GM23338 (cell line): ENCODE measurements at regions not wholly inside any gene's neighbourhood (a gene's known extent, or its start where the extent isn't known, plus 50 kb on each side); places are given as distances from the start of the nearest gene placed in this dataset.
A peak's percentile ranks its signal among the peaks of the same experiment; 100 is the strongest.

Experiments
- ATAC-seq: fragments of 200-7000 bp; cut with Tn5 transposase; 3 replicates; pipeline ENCODE4 v1.9.1; 2020
- DNase-seq: peaks from one replicate; pipeline ENCODE4 v3.0.0-alpha.2; 2015; ENCODE audit warnings: low spot score
- H2AFZ ChIP-seq: fragments of 200-600 bp; sonication (generic); 2 replicates; pipeline ENCODE4 v1.8.0; 2016; ENCODE audit warnings: antibody characterized with exemption, mild to moderate bottlenecking, moderate library complexity
- H3F3A ChIP-seq: fragments of 200-600 bp; sonication (generic); replicated peaks from 2 replicates; pipeline ENCODE4 v1.8.0; 2017; ENCODE audit warnings: antibody characterized with exemption, mixed run types, low read depth
- H3K27ac ChIP-seq: fragments of 200-600 bp; sonication (generic); 2 replicates; pipeline ENCODE4 v1.6.1; 2016; ENCODE audit warnings: low read depth
- H3K27me3 ChIP-seq: fragments of 200-600 bp; sonication (generic); 2 replicates; pipeline ENCODE4 v1.8.0; 2016; ENCODE audit warnings: mild to moderate bottlenecking, mixed run types, moderate library complexity; ENCODE audit not compliant: insufficient read depth
- H3K36me3 ChIP-seq: fragments of 200-600 bp; sonication (generic); 2 replicates; pipeline ENCODE4 v1.8.0; 2016; ENCODE audit warnings: mild to moderate bottlenecking; ENCODE audit not compliant: insufficient read depth
- H3K4me1 ChIP-seq: fragments of 200-600 bp; sonication (generic); 2 replicates; pipeline ENCODE4 v1.8.0; 2016; ENCODE audit warnings: mild to moderate bottlenecking, moderate library complexity; ENCODE audit not compliant: insufficient read depth
- H3K4me2 ChIP-seq: fragments of 200-600 bp; sonication (generic); 2 replicates; pipeline ENCODE4 v1.7.1; 2017; ENCODE audit warnings: mixed run types
- H3K4me3 ChIP-seq: fragments of 200-600 bp; sonication (generic); 2 replicates; pipeline ENCODE4 v1.6.1; 2016; ENCODE audit warnings: mixed run types
- H3K79me2 ChIP-seq: fragments of 200-600 bp; sonication (generic); replicated peaks from 2 replicates; pipeline ENCODE4 v1.8.0; 2017; ENCODE audit warnings: mild to moderate bottlenecking; ENCODE audit not compliant: insufficient read depth
- H3K9me2 ChIP-seq: fragments of 200-600 bp; sonication (generic); 2 replicates; pipeline ENCODE4 v1.8.0; 2017; ENCODE audit not compliant: insufficient read depth
- H4K20me1 ChIP-seq: fragments of 200-600 bp; sonication (generic); replicated peaks from 2 replicates; pipeline ENCODE4 v1.8.0; 2017; ENCODE audit warnings: mild to moderate bottlenecking; ENCODE audit not compliant: insufficient read depth
- H3K27ac Mint-ChIP-seq: 2 replicates; pipeline ENCODE4 v1.8.0; 2020; ENCODE audit warnings: inconsistent platforms, mild to moderate bottlenecking, moderate library complexity, mixed read lengths
- H3K27me3 Mint-ChIP-seq: 3 replicates; pipeline ENCODE4 v1.8.0; 2022; ENCODE audit warnings: low read depth, mild to moderate bottlenecking, moderate library complexity, mixed read lengths, inconsistent platforms; ENCODE audit not compliant: insufficient read depth, poor library complexity
- H3K36me3 Mint-ChIP-seq: 3 replicates; pipeline ENCODE4 v1.8.0; 2021; ENCODE audit warnings: low read depth, mild to moderate bottlenecking, inconsistent platforms, moderate library complexity, mixed read lengths
- H3K4me1 Mint-ChIP-seq: 3 replicates; pipeline ENCODE4 v1.8.0; 2020; ENCODE audit warnings: mild to moderate bottlenecking, inconsistent platforms, mixed read lengths
- H3K4me3 Mint-ChIP-seq: 3 replicates; pipeline ENCODE4 v1.8.0; 2021; ENCODE audit warnings: moderate library complexity, mild to moderate bottlenecking, inconsistent platforms, mixed read lengths
- H3K9me3 Mint-ChIP-seq: 3 replicates; pipeline ENCODE4 v1.8.0; 2020; ENCODE audit warnings: moderate library complexity, mild to moderate bottlenecking, inconsistent platforms, mixed read lengths
- CTCF ChIP-seq, 2 experiments: fragments of 200-600 bp in 1 of 2; sonication (generic) in 1 of 2; conservative IDR thresholded peaks; 2 replicates each; pipeline versions ENCODE4 v1.5.1 to v1.6.1; 2016 to 2017; ENCODE audit warnings: antibody characterized with exemption in 2 of 2, low read depth in 2 of 2, mild to moderate bottlenecking in 2 of 2, moderate library complexity in 1 of 2
- EZH2 ChIP-seq: fragments of 200-600 bp; sonication (generic); IDR thresholded peaks from one replicate; pipeline ENCODE4 v1.8.0; 2017; ENCODE audit warnings: antibody characterized with exemption, mild to moderate bottlenecking, low read depth; ENCODE audit not compliant: unreplicated experiment
- EZH2phosphoT487 ChIP-seq: fragments of 200-600 bp; sonication (generic); IDR thresholded peaks from one replicate; pipeline ENCODE4 v1.8.1; 2018; ENCODE audit warnings: antibody characterized with exemption; ENCODE audit not compliant: unreplicated experiment
- JUNB ChIP-seq: IDR thresholded peaks from one replicate; pipeline ENCODE4 v1.6.1; 2016; ENCODE audit warnings: antibody characterized with exemption; ENCODE audit not compliant: unreplicated experiment
- NANOG ChIP-seq: IDR thresholded peaks from 2 replicates; pipeline ENCODE4 v1.6.1; 2016; ENCODE audit warnings: antibody characterized with exemption, borderline replicate concordance
- ZNF114 ChIP-seq: fragments of 250-450 bp; sonication (Bioruptor Pico); IDR thresholded peaks from 2 replicates; pipeline ENCODE4 v1.5.0; 2020; ENCODE audit warnings: mild to moderate bottlenecking, moderate library complexity
- ZNF462 ChIP-seq: fragments of 250-450 bp; sonication (Bioruptor Pico); IDR thresholded peaks from 2 replicates; pipeline ENCODE4 v1.5.0; 2020; ENCODE audit warnings: mild to moderate bottlenecking, moderate library complexity

- TF ChIP-seq CTCF (conservative IDR thresholded peaks at IDR 0.05; ENCODE audit: low read depth in 2 of 2) (no peak), ZNF462 (CRISPR knock-in tag) (no peak), ZNF114 (CRISPR knock-in tag) (no peak), EZH2phosphoT487 (no peak)
These were observed 259.7 kb downstream of the HACE1 start (continued) for GRCh38 chr6:104599821-104600638.

GRCh38 chr6:104597541-104598050 is 262.1 kb downstream of the HACE1 start:
- no peak overlapping the region for H3K27ac Mint-ChIP-seq
- no peak overlapping the region for H3K4me3 Mint-ChIP-seq
- H3K4me2 ChIP-seq, result no peak overlapping the region
- peak overlapping the region; percentile 60 for H2AFZ ChIP-seq
- H3K4me1 ChIP-seq, result 0 out of 2 replicates have a peak, but pooled peaks cover 6% of the 10 kb centered on the region
- no peaks in the 10 kb centered on the region for H3K36me3 ChIP-seq
- H3K27me3 Mint-ChIP-seq, result peaks cover 5% of the 10 kb centered on the region
- H4K20me1 ChIP-seq, result no peaks in the 10 kb centered on the region
- ATAC-seq, result peak; percentile 33; the same call in 1 of the 3 replicates
- H3K9me3 Mint-ChIP-seq, result no peaks in the 10 kb centered on the region
- DNase-seq, result peak; percentile 14
- no peaks in the 10 kb centered on the region for H3K36me3 Mint-ChIP-seq
- peaks cover 5% of the 10 kb centered on the region; the same call in 1 of the 2 replicates for H3K9me2 ChIP-seq
- H3K4me3 ChIP-seq, result no peak overlapping the region
- H3F3A ChIP-seq, result no peaks in the 10 kb centered on the region
- H3K27me3 ChIP-seq, result no peaks in the 10 kb centered on the region
- H3K27ac ChIP-seq, result no peak overlapping the region
- H3K4me1 Mint-ChIP-seq, result peaks cover 15% of the 10 kb centered on the region; the same call in 2 of the 3 replicates
- no peaks in the 10 kb centered on the region for H3K79me2 ChIP-seq
- TF ChIP-seq JUNB (no peak), EZH2 (no peak), NANOG (no peak), CTCF (conservative IDR thresholded peaks at IDR 0.05; ENCODE audit: low read depth in 2 of 2) (no peak)
